ENCODE measurements at regions not wholly inside any gene's neighbourhood (a gene's known extent, or its start where the extent isn't known, plus 50 kb on each side); places are given as distances from the start of the nearest gene placed in this dataset.

DNA sequence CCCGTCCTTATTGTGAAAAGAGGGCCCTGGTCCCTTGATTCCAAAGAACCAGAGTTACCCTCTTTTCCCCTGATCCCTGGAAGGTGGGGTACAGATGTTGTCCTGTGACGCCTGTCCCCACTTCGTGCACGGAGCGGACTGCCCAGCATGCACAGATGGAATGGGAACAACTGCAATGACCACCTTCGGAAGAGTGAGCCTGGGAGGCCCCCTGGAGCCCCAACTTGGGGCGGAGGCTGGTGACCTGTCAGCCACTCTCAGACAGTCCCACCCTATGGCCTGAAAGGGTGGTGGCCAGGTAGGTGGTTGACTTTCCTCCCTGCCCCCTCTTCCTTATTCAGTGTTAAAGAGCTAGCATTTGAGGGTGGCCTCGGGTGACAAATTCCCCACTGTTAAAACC, 196.6 kb upstream of the GALNT17 start:
- DNase-seq (ENCODE audit: low read depth) = no peak
- no peak overlapping the region for H3K4me3 ChIP-seq (ENCODE audit: low read depth, low read length)
- TF ChIP-seq MAX (IDR thresholded peaks at IDR 0.05; ENCODE audit: low read depth, low read length) = no peak

- no peak for DNase-seq (ENCODE audit: low read depth)
- H3K4me3 ChIP-seq (ENCODE audit: low read depth, low read length) = no peak overlapping the region
- TF ChIP-seq, protein P1, sequence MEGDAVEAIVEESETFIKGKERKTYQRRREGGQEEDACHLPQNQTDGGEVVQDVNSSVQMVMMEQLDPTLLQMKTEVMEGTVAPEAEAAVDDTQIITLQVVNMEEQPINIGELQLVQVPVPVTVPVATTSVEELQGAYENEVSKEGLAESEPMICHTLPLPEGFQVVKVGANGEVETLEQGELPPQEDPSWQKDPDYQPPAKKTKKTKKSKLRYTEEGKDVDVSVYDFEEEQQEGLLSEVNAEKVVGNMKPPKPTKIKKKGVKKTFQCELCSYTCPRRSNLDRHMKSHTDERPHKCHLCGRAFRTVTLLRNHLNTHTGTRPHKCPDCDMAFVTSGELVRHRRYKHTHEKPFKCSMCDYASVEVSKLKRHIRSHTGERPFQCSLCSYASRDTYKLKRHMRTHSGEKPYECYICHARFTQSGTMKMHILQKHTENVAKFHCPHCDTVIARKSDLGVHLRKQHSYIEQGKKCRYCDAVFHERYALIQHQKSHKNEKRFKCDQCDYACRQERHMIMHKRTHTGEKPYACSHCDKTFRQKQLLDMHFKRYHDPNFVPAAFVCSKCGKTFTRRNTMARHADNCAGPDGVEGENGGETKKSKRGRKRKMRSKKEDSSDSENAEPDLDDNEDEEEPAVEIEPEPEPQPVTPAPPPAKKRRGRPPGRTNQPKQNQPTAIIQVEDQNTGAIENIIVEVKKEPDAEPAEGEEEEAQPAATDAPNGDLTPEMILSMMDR (IDR thresholded peaks at IDR 0.05; ENCODE audit: low read depth, low read length) = no peak
- TF ChIP-seq POLR2A (IDR thresholded peaks at IDR 0.05; ENCODE audit: extremely low read depth, insufficient read length) (no peak), MAX (IDR thresholded peaks at IDR 0.05; ENCODE audit: low read depth, low read length) (no peak), MYC (IDR thresholded peaks at IDR 0.05; ENCODE audit: low read depth, low read length) (no peak)
Observed at GRCh38 chr7:70935854-70936253, 196.1 kb upstream of the GALNT17 start.

GRCh38 chr7:70937424-70937823, 194.5 kb upstream of the GALNT17 start:
- TF ChIP-seq MYC (IDR thresholded peaks at IDR 0.05; ENCODE audit: low read depth, low read length) (no peak), MAX (IDR thresholded peaks at IDR 0.05; ENCODE audit: low read depth, low read length) (no peak)
- TF ChIP-seq, protein P1 (IDR thresholded peaks at IDR 0.05; ENCODE audit: low read depth, low read length) = no peak
- no peak for DNase-seq (ENCODE audit: low read depth)
- no peak overlapping the region for H3K4me3 ChIP-seq (ENCODE audit: low read depth, low read length)

- H3K4me3 ChIP-seq (ENCODE audit: low read depth, low read length) = no peak overlapping the region
- no peak for DNase-seq (ENCODE audit: low read depth)
- no peak for TF ChIP-seq MYC (IDR thresholded peaks at IDR 0.05; ENCODE audit: low read depth, low read length)
- TF ChIP-seq, protein P1 (IDR thresholded peaks at IDR 0.05; ENCODE audit: low read depth, low read length) = no peak
- no peak for TF ChIP-seq MAX (IDR thresholded peaks at IDR 0.05; ENCODE audit: low read depth, low read length)
- TF ChIP-seq POLR2A (IDR thresholded peaks at IDR 0.05; ENCODE audit: extremely low read depth, insufficient read length) = no peak
Observed at GRCh38 chr7:70940597-70940996, 191.3 kb upstream of the GALNT17 start.

DNA sequence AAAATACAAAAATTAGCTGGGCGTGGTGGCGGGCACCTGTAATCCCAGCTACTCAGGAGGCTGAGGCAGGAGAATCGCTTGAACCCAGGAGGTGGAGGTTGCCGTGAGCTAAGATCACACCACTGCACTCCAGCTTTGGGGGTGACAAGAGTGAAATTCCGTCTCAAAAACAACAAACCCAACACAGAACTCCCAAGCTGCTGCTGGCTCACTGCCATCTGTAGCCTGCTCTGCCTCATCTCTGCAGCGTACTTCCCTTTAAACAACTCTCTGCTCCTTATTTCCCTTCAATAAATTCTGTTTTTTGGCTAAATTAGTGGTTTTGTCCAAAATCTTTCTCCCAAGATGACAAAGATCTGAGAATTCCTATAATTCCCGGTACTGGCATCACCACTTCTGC, 189.2 kb upstream of the GALNT17 start:
- no peak overlapping the region for H3K4me3 ChIP-seq (ENCODE audit: low read depth, low read length)
- TF ChIP-seq MYC (IDR thresholded peaks at IDR 0.05; ENCODE audit: low read depth, low read length) (no peak), MAX (IDR thresholded peaks at IDR 0.05; ENCODE audit: low read depth, low read length) (no peak), POLR2A (IDR thresholded peaks at IDR 0.05; ENCODE audit: extremely low read depth, insufficient read length) (no peak)
- TF ChIP-seq, protein P1 (IDR thresholded peaks at IDR 0.05; ENCODE audit: low read depth, low read length) = no peak
- DNase-seq (ENCODE audit: low read depth) = no peak

GRCh38 chr7:70944516-70944915, 187.4 kb upstream of the GALNT17 start:
- TF ChIP-seq, protein P1 (IDR thresholded peaks at IDR 0.05; ENCODE audit: low read depth, low read length) = no peak
- TF ChIP-seq MYC (IDR thresholded peaks at IDR 0.05; ENCODE audit: low read depth, low read length) (no peak), POLR2A (IDR thresholded peaks at IDR 0.05; ENCODE audit: extremely low read depth, insufficient read length) (no peak), MAX (IDR thresholded peaks at IDR 0.05; ENCODE audit: low read depth, low read length) (no peak)
- no peak for DNase-seq (ENCODE audit: low read depth)
- no peak overlapping the region for H3K4me3 ChIP-seq (ENCODE audit: low read depth, low read length)
